PFSK-1 (cell line): ENCODE measurements at regions not wholly inside any gene's neighbourhood (a gene's known extent, or its start where the extent isn't known, plus 50 kb on each side); places are given as distances from the start of the nearest gene placed in this dataset.

Experiments
- FOXP2 ChIP-seq: optimal IDR thresholded peaks from 2 replicates; pipeline ENCODE3; 2011; ENCODE audit warnings: borderline replicate concordance, control low read depth, inconsistent platforms; ENCODE audit not compliant: insufficient read depth; ENCODE audit errors: extremely low read length, extremely low read depth
- POLR2AphosphoS5 ChIP-seq: IDR thresholded peaks from 2 replicates; pipeline ENCODE4 v1.6.1; 2012; ENCODE audit warnings: low read depth, mild to moderate bottlenecking, control low read depth, low read length, moderate library complexity
- SIN3A ChIP-seq: IDR thresholded peaks from 2 replicates; pipeline ENCODE4 v1.6.1; 2012; ENCODE audit warnings: mild to moderate bottlenecking, low read length, moderate library complexity, borderline replicate concordance; ENCODE audit not compliant: insufficient read depth
- TAF1 ChIP-seq: IDR thresholded peaks from 2 replicates; pipeline ENCODE4 v1.6.1; 2012; ENCODE audit warnings: low read length, control low read depth, borderline replicate concordance; ENCODE audit not compliant: insufficient read depth
- TF ChIP-seq, protein P1 (sequence below), 2 experiments: IDR thresholded peaks; 2 replicates each; pipeline versions ENCODE4 v1.6.1 to v1.8.0; 2011 to 2012; ENCODE audit warnings: low read depth in 2 of 2, low read length in 2 of 2, control low read depth in 1 of 2, inconsistent platforms in 1 of 2, mild to moderate bottlenecking in 1 of 2, moderate library complexity in 1 of 2; ENCODE audit not compliant: insufficient read depth in 1 of 2

DNA sequence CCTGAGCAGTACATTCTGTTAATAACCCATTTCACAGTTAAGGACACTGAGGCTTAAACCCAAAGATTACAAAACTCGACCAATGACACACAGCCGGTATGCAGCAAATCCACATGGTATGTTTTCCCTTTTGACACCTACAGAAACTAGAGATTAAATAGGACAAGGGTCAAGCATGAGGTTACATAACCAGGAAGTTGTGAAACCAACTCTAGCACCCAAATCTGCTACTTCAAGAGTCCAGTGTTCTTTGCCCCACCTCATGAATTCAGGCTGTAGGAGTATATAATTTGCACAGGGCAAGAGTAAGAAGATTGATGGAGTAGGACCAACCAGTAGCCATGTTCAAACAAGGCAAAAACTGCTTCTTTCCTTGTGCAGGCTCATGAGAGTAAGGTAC lies 249.8 kb downstream of the BCL11A start:
- TF ChIP-seq TAF1 (no peak), POLR2AphosphoS5 (no peak), FOXP2 (no peak), SIN3A (no peak)
- TF ChIP-seq, protein P1, sequence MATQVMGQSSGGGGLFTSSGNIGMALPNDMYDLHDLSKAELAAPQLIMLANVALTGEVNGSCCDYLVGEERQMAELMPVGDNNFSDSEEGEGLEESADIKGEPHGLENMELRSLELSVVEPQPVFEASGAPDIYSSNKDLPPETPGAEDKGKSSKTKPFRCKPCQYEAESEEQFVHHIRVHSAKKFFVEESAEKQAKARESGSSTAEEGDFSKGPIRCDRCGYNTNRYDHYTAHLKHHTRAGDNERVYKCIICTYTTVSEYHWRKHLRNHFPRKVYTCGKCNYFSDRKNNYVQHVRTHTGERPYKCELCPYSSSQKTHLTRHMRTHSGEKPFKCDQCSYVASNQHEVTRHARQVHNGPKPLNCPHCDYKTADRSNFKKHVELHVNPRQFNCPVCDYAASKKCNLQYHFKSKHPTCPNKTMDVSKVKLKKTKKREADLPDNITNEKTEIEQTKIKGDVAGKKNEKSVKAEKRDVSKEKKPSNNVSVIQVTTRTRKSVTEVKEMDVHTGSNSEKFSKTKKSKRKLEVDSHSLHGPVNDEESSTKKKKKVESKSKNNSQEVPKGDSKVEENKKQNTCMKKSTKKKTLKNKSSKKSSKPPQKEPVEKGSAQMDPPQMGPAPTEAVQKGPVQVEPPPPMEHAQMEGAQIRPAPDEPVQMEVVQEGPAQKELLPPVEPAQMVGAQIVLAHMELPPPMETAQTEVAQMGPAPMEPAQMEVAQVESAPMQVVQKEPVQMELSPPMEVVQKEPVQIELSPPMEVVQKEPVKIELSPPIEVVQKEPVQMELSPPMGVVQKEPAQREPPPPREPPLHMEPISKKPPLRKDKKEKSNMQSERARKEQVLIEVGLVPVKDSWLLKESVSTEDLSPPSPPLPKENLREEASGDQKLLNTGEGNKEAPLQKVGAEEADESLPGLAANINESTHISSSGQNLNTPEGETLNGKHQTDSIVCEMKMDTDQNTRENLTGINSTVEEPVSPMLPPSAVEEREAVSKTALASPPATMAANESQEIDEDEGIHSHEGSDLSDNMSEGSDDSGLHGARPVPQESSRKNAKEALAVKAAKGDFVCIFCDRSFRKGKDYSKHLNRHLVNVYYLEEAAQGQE (IDR thresholded peaks at IDR 0.05; ENCODE audit: insufficient read depth in 1 of 2, low read depth in 2 of 2, low read length in 2 of 2): no peak

DNA sequence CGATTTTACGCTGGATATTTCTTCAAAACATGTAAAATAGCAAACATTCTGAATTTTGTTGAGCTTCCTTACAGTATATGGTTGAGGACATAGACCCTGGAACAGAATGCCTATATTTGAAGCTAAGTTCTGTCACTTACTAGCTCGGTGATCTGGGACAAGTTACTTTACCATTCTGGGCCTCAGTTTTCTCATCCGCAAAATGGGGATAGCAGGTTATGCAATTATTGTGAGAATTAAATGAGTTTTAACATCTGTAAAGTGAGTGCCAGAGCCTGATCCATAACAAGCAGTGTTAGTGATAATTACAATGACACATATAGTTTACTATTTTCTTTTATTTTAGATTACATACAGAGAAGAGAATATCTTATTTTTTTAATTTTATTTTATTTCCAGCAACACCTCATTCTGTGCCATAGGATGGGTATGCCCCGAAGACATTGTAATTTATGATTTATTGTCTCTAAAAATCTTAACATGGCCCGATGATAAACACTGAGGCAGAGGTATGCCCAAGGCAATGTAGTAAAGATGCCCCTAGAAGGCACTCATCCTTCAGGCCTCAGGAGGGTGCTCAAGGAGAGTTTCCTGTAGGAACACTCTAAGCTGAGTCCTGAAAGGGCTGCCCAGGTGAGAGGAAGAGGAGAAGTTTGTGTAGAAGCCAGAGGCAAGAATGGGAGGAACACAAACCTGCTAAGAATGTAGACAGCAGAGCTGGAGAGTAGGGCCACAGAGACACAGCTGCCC lies 250.9 kb downstream of the BCL11A start:
- TF ChIP-seq POLR2AphosphoS5 (no peak), FOXP2 (no peak), SIN3A (no peak), TAF1 (no peak)
- TF ChIP-seq, protein P1 (IDR thresholded peaks at IDR 0.05; ENCODE audit: insufficient read depth in 1 of 2, low read depth in 2 of 2, low read length in 2 of 2): no peak

DNA sequence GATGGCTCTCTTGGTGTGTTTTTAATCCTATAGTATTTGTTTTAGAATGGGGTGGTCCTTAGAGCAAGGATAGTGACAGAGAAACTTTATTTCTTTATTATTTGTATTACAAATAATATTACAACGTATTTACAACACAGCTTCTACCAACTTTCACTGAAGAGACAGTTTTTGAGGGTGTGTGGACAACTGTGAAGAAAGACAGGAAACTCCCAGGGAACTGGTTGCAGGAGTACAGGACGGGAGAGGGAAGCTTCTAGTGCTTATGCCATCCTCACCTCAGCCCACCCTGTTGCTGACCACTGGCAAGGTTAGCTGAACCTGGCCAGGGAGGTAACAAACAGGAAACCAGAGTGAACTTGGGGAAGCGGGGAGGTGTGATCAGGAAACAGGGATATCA lies 251.7 kb downstream of the BCL11A start:
- TF ChIP-seq SIN3A (no peak), FOXP2 (no peak), TAF1 (no peak), POLR2AphosphoS5 (no peak)
- TF ChIP-seq, protein P1 (IDR thresholded peaks at IDR 0.05; ENCODE audit: insufficient read depth in 1 of 2, low read depth in 2 of 2, low read length in 2 of 2): no peak

- no peak for TF ChIP-seq SIN3A
- TF ChIP-seq, protein P1 (IDR thresholded peaks at IDR 0.05; ENCODE audit: insufficient read depth in 1 of 2, low read depth in 2 of 2, low read length in 2 of 2): no peak
- no peak for TF ChIP-seq POLR2AphosphoS5
- no peak for TF ChIP-seq TAF1
- no peak for TF ChIP-seq FOXP2
These were observed 254.3 kb downstream of the BCL11A start for GRCh38 chr2:60299179-60299578.
